Right lobe of liver (tissue), 4 donors: ENCODE measurements at regions not wholly inside any gene's neighbourhood (a gene's known extent, or its start where the extent isn't known, plus 50 kb on each side); places are given as distances from the start of the nearest gene placed in this dataset.

Experiments
- POLR2A ChIP-seq: fragments of 450-650 bp; IDR thresholded peaks from one replicate; pipeline ENCODE4 v1.6.1; 2017; ENCODE audit warnings: antibody characterized with exemption, mild to moderate bottlenecking
- TF ChIP-seq, protein P1 (sequence below), 4 donors: fragments of 200-600 bp in 3 of 4; fragments of 450-650 bp in 1 of 4; IDR thresholded peaks; one replicate each; pipeline versions ENCODE4 v1.5.1 to v1.8.0; 2016 to 2022; ENCODE audit warnings: antibody characterized with exemption in 4 of 4, mild to moderate bottlenecking in 2 of 4
- donor health status: DM: no; HTN: no; CAD: no.
- donor health status: DM: no; HTN: no; CAD: no.
- donor health status: DM: no; HTN: yes; CAD: no.

DNA sequence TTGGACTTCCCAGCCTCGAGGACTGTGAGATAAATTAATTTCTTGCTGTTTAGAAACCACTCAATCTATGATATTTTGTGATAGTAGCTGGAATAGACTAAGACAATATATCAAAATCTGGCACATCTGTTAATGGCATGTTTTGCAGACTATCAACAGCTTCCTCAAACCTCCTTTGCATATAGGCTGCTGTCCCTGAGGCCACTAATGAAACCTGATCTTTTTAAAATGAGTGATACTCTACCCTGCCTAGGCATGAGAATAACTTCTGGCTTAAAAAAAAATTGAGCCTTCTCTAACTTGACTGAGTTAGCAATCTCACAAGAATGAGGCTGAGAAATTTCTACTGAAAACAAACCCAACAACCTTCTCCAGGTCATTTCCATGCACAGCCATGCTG lies 176.0 kb upstream of the CRBN start:
- TF ChIP-seq, protein P1, sequence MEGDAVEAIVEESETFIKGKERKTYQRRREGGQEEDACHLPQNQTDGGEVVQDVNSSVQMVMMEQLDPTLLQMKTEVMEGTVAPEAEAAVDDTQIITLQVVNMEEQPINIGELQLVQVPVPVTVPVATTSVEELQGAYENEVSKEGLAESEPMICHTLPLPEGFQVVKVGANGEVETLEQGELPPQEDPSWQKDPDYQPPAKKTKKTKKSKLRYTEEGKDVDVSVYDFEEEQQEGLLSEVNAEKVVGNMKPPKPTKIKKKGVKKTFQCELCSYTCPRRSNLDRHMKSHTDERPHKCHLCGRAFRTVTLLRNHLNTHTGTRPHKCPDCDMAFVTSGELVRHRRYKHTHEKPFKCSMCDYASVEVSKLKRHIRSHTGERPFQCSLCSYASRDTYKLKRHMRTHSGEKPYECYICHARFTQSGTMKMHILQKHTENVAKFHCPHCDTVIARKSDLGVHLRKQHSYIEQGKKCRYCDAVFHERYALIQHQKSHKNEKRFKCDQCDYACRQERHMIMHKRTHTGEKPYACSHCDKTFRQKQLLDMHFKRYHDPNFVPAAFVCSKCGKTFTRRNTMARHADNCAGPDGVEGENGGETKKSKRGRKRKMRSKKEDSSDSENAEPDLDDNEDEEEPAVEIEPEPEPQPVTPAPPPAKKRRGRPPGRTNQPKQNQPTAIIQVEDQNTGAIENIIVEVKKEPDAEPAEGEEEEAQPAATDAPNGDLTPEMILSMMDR (IDR thresholded peaks at IDR 0.05) = no peak
- TF ChIP-seq POLR2A = no peak
